Mammary epithelial cell (primary cell): ENCODE measurements at regions not wholly inside any gene's neighbourhood (a gene's known extent, or its start where the extent isn't known, plus 50 kb on each side); places are given as distances from the start of the nearest gene placed in this dataset.

Experiments
- CTCF ChIP-seq, 2 donors: IDR thresholded peaks in 1 of 2; conservative IDR thresholded peaks in 1 of 2; 2 replicates each; pipeline ENCODE4 v1.5.1; 2011 to 2012; ENCODE audit warnings: inconsistent platforms in 2 of 2, low read length in 2 of 2, mild to moderate bottlenecking in 2 of 2, control low read depth in 1 of 2, low read depth in 1 of 2; ENCODE audit not compliant: insufficient read depth in 1 of 2; ENCODE audit errors: extremely low read depth in 1 of 2
- EZH2 ChIP-seq: IDR thresholded peaks from 2 replicates; pipeline ENCODE4 v1.6.1; 2012; ENCODE audit warnings: low read length, inconsistent platforms, borderline replicate concordance

- TF ChIP-seq CTCF (conservative IDR thresholded peaks at IDR 0.05 in 1 of 2, IDR thresholded peaks at IDR 0.05 in 1 of 2; ENCODE audit: extremely low read depth in 1 of 2, insufficient read depth in 1 of 2, low read depth in 1 of 2, low read length in 2 of 2) (no peak), EZH2 (no peak)
Observed at GRCh38 chr12:30378307-30378706, 317.4 kb downstream of the IPO8 start.
